ENCODE measurements at regions not wholly inside any gene's neighbourhood (a gene's known extent, or its start where the extent isn't known, plus 50 kb on each side); places are given as distances from the start of the nearest gene placed in this dataset.

DNA sequence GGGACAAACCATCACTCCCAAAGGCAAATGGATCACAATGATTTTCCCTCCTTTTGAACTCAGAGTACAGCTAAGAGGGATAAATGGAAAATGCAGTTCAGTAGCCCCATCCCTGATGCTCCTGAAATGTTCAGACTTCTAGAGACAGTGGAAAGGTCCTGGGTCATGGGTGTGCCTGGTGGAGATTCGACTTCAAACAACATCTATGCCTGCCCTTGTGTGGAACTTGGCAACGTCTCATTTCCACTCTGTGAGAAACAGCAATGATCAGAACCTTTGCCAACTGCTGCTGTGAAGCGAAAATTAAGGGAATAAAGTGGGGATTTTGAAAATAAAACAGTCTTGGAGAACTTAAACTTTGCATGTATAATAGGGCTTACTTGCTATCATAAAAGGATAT is 778.1 kb downstream of the SEMA5A start:
- no peaks in the 10 kb centered on the region for H3K4me1 ChIP-seq (ENCODE audit: control insufficient read depth, insufficient read depth, low read length)
- no peak overlapping the region for H3K9ac ChIP-seq (ENCODE audit: low read depth, low read length)
- H3K9me3 ChIP-seq (ENCODE audit: control insufficient read depth, insufficient read depth, low read length) = no peaks in the 10 kb centered on the region
- no peaks in the 10 kb centered on the region for H3K36me3 ChIP-seq (ENCODE audit: control insufficient read depth, insufficient read depth, low read length)
- H3K4me3 ChIP-seq (ENCODE audit: low read depth, low read length) = no peak overlapping the region
- no peaks in the 10 kb centered on the region for H3K27me3 ChIP-seq (ENCODE audit: control insufficient read depth, insufficient read depth, low read length)
- no peak overlapping the region for H3K27ac ChIP-seq (ENCODE audit: low read depth, low read length)

DNA sequence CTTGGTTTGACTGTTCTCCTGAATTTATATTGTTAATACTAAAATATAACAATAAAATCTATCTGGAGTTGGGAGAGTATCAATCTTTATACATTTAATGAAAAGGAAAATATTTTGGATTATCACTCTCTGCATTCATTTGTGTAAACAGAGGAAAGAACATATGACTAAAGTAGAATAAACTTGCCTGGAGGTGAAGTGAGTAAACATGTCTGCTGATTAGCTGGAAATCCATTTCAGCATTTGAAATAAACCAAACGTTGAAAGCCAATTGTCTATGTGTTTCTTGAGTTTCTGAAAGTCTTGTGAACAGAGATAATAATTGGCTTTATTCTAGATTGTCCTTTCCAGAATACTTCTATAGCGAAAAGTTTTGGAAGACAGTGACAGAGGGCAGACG is 776.2 kb downstream of the SEMA5A start:
- H3K27ac ChIP-seq (ENCODE audit: low read depth, low read length) = no peak overlapping the region
- H3K9me3 ChIP-seq (ENCODE audit: control insufficient read depth, insufficient read depth, low read length) = no peaks in the 10 kb centered on the region
- no peak overlapping the region for H3K4me3 ChIP-seq (ENCODE audit: low read depth, low read length)

DNA sequence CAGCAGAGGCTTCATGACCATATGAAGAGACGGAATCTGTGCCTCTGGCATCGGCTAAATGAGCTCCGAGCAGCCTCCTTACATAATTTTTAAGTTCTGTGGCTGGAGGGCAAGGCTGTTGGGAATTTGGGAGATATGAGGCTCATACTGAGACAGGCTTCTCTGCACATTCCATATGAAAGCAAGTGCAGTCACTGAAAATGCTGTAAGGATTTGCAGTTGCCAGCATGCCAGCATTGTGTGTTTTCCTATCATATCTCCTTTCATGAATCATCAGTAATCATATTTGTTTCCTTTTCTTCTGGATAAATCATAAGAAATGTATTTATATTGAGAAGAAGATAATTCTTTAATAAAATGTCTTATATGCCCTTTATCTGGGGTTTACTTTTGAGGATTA is 775.4 kb downstream of the SEMA5A start:
- Histone ChIP-seq H3K9ac (ENCODE audit: low read depth, low read length) (no peak overlapping the region), H3K27ac (ENCODE audit: low read depth, low read length) (no peak overlapping the region), H3K27me3 (ENCODE audit: control insufficient read depth, insufficient read depth, low read length) (no peaks in the 10 kb centered on the region), H3K9me3 (ENCODE audit: control insufficient read depth, insufficient read depth, low read length) (no peaks in the 10 kb centered on the region), H3K4me1 (ENCODE audit: control insufficient read depth, insufficient read depth, low read length) (no peaks in the 10 kb centered on the region), H3K4me3 (ENCODE audit: low read depth, low read length) (no peak overlapping the region), H3K36me3 (ENCODE audit: control insufficient read depth, insufficient read depth, low read length) (no peaks in the 10 kb centered on the region)

More for the DNA sequence above, 776.2 kb downstream of the SEMA5A start:
- Histone ChIP-seq H3K36me3 (ENCODE audit: control insufficient read depth, insufficient read depth, low read length) (no peaks in the 10 kb centered on the region), H3K9ac (ENCODE audit: low read depth, low read length) (no peak overlapping the region), H3K4me1 (ENCODE audit: control insufficient read depth, insufficient read depth, low read length) (no peaks in the 10 kb centered on the region), H3K27me3 (ENCODE audit: control insufficient read depth, insufficient read depth, low read length) (no peaks in the 10 kb centered on the region)

DNA sequence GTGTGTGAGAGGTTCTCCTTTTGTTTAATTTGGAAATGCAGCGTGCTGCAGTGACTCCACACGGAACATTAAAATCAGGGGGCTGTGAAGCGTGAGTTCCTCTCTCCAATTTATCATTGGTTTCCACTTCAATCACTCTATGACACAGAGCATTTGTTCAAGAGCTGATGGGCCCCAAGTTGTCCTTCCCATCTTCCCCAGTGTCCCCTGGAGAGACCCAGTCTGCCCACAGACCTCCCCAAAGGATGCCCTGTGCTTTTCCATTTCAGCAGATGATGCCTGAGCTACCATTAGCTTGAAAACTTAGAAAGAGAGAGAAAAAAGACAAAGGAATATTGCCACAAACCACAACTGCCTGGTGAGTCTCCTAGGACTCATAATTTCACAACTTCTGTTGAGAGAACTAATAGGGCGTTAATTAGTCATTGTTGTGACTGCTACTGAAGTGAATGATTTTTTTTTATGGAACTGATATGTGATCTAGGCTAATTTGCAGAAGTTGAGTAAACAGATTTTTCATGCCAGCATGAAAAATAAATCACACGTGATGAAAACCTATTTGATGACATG is 772.7 kb downstream of the SEMA5A start:
- Histone ChIP-seq H3K4me1 (ENCODE audit: control insufficient read depth, insufficient read depth, low read length) (no peaks in the 10 kb centered on the region), H3K27ac (ENCODE audit: low read depth, low read length) (no peak overlapping the region), H3K4me3 (ENCODE audit: low read depth, low read length) (no peak overlapping the region), H3K36me3 (ENCODE audit: control insufficient read depth, insufficient read depth, low read length) (no peaks in the 10 kb centered on the region), H3K9me3 (ENCODE audit: control insufficient read depth, insufficient read depth, low read length) (no peaks in the 10 kb centered on the region), H3K27me3 (ENCODE audit: control insufficient read depth, insufficient read depth, low read length) (no peaks in the 10 kb centered on the region), H3K9ac (ENCODE audit: low read depth, low read length) (no peak overlapping the region)

DNA sequence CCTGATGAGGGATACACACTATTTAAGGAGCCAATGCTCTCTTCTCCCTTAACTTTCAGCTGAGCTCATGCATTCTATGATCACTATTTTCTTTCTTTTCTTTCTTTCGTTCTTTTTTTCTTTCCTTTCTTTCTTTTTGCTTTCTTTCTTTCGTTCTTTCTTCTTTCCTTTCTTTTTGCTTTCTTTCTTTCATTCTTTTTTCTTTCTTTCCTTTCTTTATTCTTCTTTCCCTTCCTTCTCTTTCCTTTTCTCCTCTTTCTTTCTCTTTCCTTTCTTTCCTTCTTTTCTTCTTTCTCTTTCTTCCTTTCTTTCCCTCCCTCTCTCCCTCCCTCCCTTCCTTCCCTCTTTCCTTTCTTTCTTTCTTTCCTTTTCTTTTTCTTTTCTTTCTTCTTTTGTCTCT is 761.2 kb downstream of the SEMA5A start:
- no peaks in the 10 kb centered on the region for H3K27me3 ChIP-seq (ENCODE audit: control insufficient read depth, insufficient read depth, low read length)
- H3K9ac ChIP-seq (ENCODE audit: low read depth, low read length) = no peak overlapping the region
- no peaks in the 10 kb centered on the region for H3K9me3 ChIP-seq (ENCODE audit: control insufficient read depth, insufficient read depth, low read length)
- H3K4me3 ChIP-seq (ENCODE audit: low read depth, low read length) = no peak overlapping the region
- H3K4me1 ChIP-seq (ENCODE audit: control insufficient read depth, insufficient read depth, low read length) = no peaks in the 10 kb centered on the region
- H3K27ac ChIP-seq (ENCODE audit: low read depth, low read length) = no peak overlapping the region
- H3K36me3 ChIP-seq (ENCODE audit: control insufficient read depth, insufficient read depth, low read length) = no peaks in the 10 kb centered on the region

DNA sequence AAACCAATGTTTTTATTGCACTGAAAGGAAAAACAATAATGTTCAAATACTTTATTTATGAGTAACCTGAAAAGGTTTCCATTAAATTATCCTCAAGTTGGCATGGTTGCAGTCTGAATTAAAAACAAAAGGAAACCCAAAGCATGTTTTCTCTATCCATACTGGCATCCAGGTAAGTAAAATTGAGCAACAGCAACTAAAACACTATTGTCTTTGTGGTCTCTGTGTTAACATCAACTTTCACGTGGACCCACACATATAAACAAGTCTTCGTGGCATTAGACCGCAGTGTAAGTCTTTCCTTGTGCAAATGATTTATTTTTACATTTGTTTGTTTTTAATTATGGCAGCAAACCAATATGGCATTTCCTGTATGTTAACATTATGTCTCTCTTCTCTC is 757.6 kb downstream of the SEMA5A start:
- no peaks in the 10 kb centered on the region for H3K36me3 ChIP-seq (ENCODE audit: control insufficient read depth, insufficient read depth, low read length)
- 0 out of 2 replicates have a peak, but pooled peaks cover 7% of the 10 kb centered on the region for H3K9me3 ChIP-seq (ENCODE audit: control insufficient read depth, insufficient read depth, low read length)
- no peaks in the 10 kb centered on the region for H3K4me1 ChIP-seq (ENCODE audit: control insufficient read depth, insufficient read depth, low read length)
- no peak overlapping the region for H3K4me3 ChIP-seq (ENCODE audit: low read depth, low read length)
- H3K9ac ChIP-seq (ENCODE audit: low read depth, low read length) = no peak overlapping the region
- H3K27ac ChIP-seq (ENCODE audit: low read depth, low read length) = no peak overlapping the region
- H3K27me3 ChIP-seq (ENCODE audit: control insufficient read depth, insufficient read depth, low read length) = no peaks in the 10 kb centered on the region

DNA sequence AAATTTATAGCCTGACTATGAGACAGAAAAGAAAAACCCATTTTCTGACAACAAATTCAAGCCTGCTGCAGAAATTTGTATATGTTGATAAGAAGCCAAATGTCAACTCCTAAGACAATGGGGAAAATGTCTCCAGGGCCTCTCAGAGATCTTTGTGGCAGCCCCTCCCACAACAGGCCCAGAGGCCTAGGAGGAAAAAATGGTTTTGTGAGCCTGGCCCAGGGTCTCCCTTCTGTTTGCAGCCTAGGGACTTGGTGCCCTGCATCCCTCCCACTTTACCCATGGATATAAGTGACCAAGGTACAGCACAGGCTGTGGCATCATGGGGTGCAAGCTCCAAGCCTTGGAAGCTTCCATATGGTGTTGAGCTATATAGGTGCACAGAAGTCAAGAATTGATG is 740.2 kb downstream of the SEMA5A start:
- Histone ChIP-seq H3K9ac (ENCODE audit: low read depth, low read length) (no peak overlapping the region), H3K36me3 (ENCODE audit: control insufficient read depth, insufficient read depth, low read length) (no peaks in the 10 kb centered on the region), H3K4me1 (ENCODE audit: control insufficient read depth, insufficient read depth, low read length) (no peaks in the 10 kb centered on the region), H3K27ac (ENCODE audit: low read depth, low read length) (no peak overlapping the region), H3K27me3 (ENCODE audit: control insufficient read depth, insufficient read depth, low read length) (no peaks in the 10 kb centered on the region), H3K9me3 (ENCODE audit: control insufficient read depth, insufficient read depth, low read length) (peaks cover 55% of the 10 kb centered on the region), H3K4me3 (ENCODE audit: low read depth, low read length) (no peak overlapping the region)

DNA sequence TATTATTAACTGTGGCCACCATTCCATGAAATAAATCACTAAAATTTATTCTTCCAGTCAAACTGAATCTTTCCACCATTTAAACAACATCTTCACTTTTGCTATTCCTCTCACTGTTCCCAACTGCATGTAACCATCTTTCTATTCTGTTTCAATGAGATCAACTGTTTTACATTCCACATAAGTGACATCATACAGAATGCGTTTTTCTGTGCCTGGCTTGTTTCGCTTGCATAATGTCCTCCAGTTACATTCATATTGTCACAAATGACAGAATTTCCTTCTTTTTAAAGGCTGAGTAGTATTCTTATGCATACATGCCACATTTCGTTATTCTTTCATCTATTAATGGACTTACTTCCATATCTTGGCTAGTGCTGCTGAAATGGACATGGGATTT is 738.2 kb downstream of the SEMA5A start:
- H3K4me3 ChIP-seq (ENCODE audit: low read depth, low read length) = no peak overlapping the region
- H3K9ac ChIP-seq (ENCODE audit: low read depth, low read length) = no peak overlapping the region
- H3K27ac ChIP-seq (ENCODE audit: low read depth, low read length) = no peak overlapping the region
- H3K4me1 ChIP-seq (ENCODE audit: control insufficient read depth, insufficient read depth, low read length) = no peaks in the 10 kb centered on the region
- H3K36me3 ChIP-seq (ENCODE audit: control insufficient read depth, insufficient read depth, low read length) = no peaks in the 10 kb centered on the region
- H3K9me3 ChIP-seq (ENCODE audit: control insufficient read depth, insufficient read depth, low read length) = peaks cover 47% of the 10 kb centered on the region
- no peaks in the 10 kb centered on the region for H3K27me3 ChIP-seq (ENCODE audit: control insufficient read depth, insufficient read depth, low read length)

DNA sequence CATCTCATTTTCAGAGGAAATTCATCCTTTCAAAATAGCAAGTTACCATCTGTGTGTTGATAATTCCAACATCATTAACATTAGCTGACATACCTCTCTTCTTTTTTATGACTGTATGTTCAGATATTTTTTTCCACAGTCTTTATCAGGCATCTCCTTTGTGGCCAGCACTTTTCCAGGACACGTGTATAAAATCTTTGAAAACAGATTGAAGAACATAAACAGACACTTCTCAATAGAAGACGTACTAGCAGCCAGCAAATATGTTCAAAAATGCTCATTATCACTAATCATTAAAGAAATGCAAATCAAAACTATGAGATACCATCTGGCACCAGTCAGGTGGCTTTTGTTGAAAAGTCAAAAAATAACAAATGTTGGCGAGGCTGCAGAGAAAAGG is 734.3 kb downstream of the SEMA5A start:
- Histone ChIP-seq H3K27ac (ENCODE audit: low read depth, low read length) (no peak overlapping the region), H3K9me3 (ENCODE audit: control insufficient read depth, insufficient read depth, low read length) (peaks cover 28% of the 10 kb centered on the region)

DNA sequence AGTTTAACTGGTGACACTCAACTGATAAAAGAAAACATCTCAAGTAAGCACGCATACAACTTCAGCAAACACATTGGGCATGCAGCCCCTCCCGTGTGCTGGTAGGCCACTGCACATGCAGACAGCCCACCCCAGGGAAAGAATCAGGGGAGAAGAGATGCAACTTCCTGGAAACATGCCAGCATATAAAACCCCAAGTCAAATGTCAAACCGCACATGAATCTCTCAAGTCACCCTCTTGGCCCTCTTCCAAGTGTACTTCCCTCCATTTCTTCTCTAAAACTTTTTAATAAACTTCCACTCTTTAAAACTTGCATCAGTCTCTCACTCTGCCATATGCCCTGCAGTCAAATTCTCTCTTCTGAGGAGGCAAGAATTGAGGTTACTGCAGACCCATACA is 732.7 kb downstream of the SEMA5A start:
- Histone ChIP-seq H3K9me3 (ENCODE audit: control insufficient read depth, insufficient read depth, low read length) (peaks cover 15% of the 10 kb centered on the region; the same call in 1 of the 2 replicates), H3K9ac (ENCODE audit: low read depth, low read length) (no peak overlapping the region), H3K27me3 (ENCODE audit: control insufficient read depth, insufficient read depth, low read length) (no peaks in the 10 kb centered on the region)

More for the DNA sequence above, 734.3 kb downstream of the SEMA5A start:
- H3K9ac ChIP-seq (ENCODE audit: low read depth, low read length) = no peak overlapping the region
- H3K4me1 ChIP-seq (ENCODE audit: control insufficient read depth, insufficient read depth, low read length) = no peaks in the 10 kb centered on the region
- H3K27me3 ChIP-seq (ENCODE audit: control insufficient read depth, insufficient read depth, low read length) = no peaks in the 10 kb centered on the region
- H3K36me3 ChIP-seq (ENCODE audit: control insufficient read depth, insufficient read depth, low read length) = no peaks in the 10 kb centered on the region
- H3K4me3 ChIP-seq (ENCODE audit: low read depth, low read length) = no peak overlapping the region

DNA sequence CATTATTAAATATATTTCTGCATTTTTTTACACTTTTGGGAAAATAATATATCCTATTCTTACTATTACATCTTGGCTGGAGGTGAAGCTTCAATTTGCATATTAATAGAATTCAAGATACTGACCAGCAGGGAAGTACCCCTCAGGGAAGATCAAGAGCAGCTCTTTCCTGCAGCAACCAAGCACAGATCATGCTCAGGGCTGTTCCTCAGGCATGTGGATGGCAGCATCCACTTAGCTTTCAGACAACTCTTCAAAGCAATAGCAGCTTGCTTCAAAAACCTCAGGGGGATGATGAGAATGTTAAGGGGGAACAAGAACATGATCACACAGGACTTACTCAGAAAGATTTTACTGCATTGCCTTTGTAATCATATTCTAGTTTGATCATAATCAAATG is 731.8 kb downstream of the SEMA5A start:
- Histone ChIP-seq H3K9ac (ENCODE audit: low read depth, low read length) (no peak overlapping the region), H3K9me3 (ENCODE audit: control insufficient read depth, insufficient read depth, low read length) (peaks cover 8% of the 10 kb centered on the region; the same call in 1 of the 2 replicates), H3K27me3 (ENCODE audit: control insufficient read depth, insufficient read depth, low read length) (no peaks in the 10 kb centered on the region), H3K36me3 (ENCODE audit: control insufficient read depth, insufficient read depth, low read length) (no peaks in the 10 kb centered on the region), H3K27ac (ENCODE audit: low read depth, low read length) (no peak overlapping the region), H3K4me1 (ENCODE audit: control insufficient read depth, insufficient read depth, low read length) (no peaks in the 10 kb centered on the region), H3K4me3 (ENCODE audit: low read depth, low read length) (no peak overlapping the region)

More for the DNA sequence above, 732.7 kb downstream of the SEMA5A start:
- Histone ChIP-seq H3K27ac (ENCODE audit: low read depth, low read length) (no peak overlapping the region), H3K4me3 (ENCODE audit: low read depth, low read length) (no peak overlapping the region), H3K36me3 (ENCODE audit: control insufficient read depth, insufficient read depth, low read length) (no peaks in the 10 kb centered on the region), H3K4me1 (ENCODE audit: control insufficient read depth, insufficient read depth, low read length) (no peaks in the 10 kb centered on the region)

DNA sequence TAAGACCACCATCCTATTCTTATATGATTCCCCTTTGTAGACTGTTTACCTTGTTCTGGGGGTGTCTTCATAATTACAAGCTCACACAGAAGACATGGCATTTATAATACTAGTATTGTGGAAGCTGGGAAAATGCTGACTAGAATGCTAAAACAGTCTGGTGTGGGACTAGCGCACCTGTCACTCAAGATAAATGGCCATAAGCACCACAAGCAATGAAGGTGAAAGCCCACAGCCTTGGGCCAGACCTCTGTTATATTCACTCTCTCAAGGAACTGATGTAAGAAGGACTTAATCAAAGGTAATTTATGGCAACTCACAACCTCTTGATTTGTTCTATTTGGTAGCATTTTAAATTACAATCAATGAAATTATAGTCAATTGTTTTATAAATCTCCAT is 721.5 kb downstream of the SEMA5A start:
- H3K27me3 ChIP-seq (ENCODE audit: control insufficient read depth, insufficient read depth, low read length) = no peaks in the 10 kb centered on the region
- no peak overlapping the region for H3K4me3 ChIP-seq (ENCODE audit: low read depth, low read length)
- no peak overlapping the region for H3K27ac ChIP-seq (ENCODE audit: low read depth, low read length)
- no peaks in the 10 kb centered on the region for H3K36me3 ChIP-seq (ENCODE audit: control insufficient read depth, insufficient read depth, low read length)
- H3K9ac ChIP-seq (ENCODE audit: low read depth, low read length) = no peak overlapping the region
- no peaks in the 10 kb centered on the region for H3K4me1 ChIP-seq (ENCODE audit: control insufficient read depth, insufficient read depth, low read length)
- H3K9me3 ChIP-seq (ENCODE audit: control insufficient read depth, insufficient read depth, low read length) = no peaks in the 10 kb centered on the region
